Lung (tissue), 11 donors: ENCODE measurements at regions not wholly inside any gene's neighbourhood (a gene's known extent, or its start where the extent isn't known, plus 50 kb on each side); places are given as distances from the start of the nearest gene placed in this dataset.

Source experiments
- ATAC-seq: fragments of 200-7000 bp; cut with Tn5 transposase; one replicate; pipeline ENCODE4 v1.9.1; 2020; ENCODE audit warnings: moderate number of reproducible peaks; ENCODE audit not compliant: insufficient read depth, low FRiP score
- DNase-seq, 3 donors: peaks; one replicate each; pipeline ENCODE4 v3.0.0-alpha.2; 2013 to 2017
- H3K27ac ChIP-seq, 2 donors: one replicate each; pipeline ENCODE4 v1.5.1; 2013; ENCODE audit warnings: mild to moderate bottlenecking in 2 of 2, moderate library complexity in 2 of 2, control low read depth in 1 of 2, inconsistent platforms in 1 of 2, low read depth in 1 of 2, low read length in 1 of 2
- H3K27me3 ChIP-seq, 3 donors: one replicate each; pipeline ENCODE4 v1.5.1; 2013; ENCODE audit warnings: low read length in 2 of 3; ENCODE audit not compliant: control insufficient read depth in 3 of 3, insufficient read depth in 3 of 3
- H3K36me3 ChIP-seq, 4 donors: one replicate each; pipeline ENCODE4 v1.5.1; 2013; ENCODE audit warnings: low read length in 4 of 4, mild to moderate bottlenecking in 1 of 4, moderate library complexity in 1 of 4; ENCODE audit not compliant: control insufficient read depth in 4 of 4, insufficient read depth in 4 of 4
- H3K4me1 ChIP-seq, 5 donors: one replicate each; pipeline ENCODE4 v1.5.1; 2013; ENCODE audit warnings: low read length in 5 of 5, mild to moderate bottlenecking in 2 of 5, moderate library complexity in 1 of 5; ENCODE audit not compliant: control insufficient read depth in 5 of 5, insufficient read depth in 5 of 5
- H3K4me3 ChIP-seq: one replicate; pipeline ENCODE4 v1.5.1; 2013; ENCODE audit warnings: mild to moderate bottlenecking, control low read depth, moderate library complexity
- H3K9ac ChIP-seq, 2 donors: one replicate each; pipeline ENCODE4 v1.5.1; 2013; ENCODE audit warnings: low read length in 2 of 2, control low read depth in 1 of 2; ENCODE audit not compliant: insufficient read depth in 1 of 2
- H3K9me3 ChIP-seq, 4 donors: one replicate each; pipeline ENCODE4 v1.5.1; 2013; ENCODE audit warnings: low read length in 3 of 4, mild to moderate bottlenecking in 1 of 4, moderate library complexity in 1 of 4; ENCODE audit not compliant: control insufficient read depth in 4 of 4, insufficient read depth in 3 of 4
- WGBS, 2 donors: extraction: QIAGEN DNeasy Blood & Tissue Kit; methylation state at CpG; one replicate each; pipeline ENCODE4 v1.1.7; 2013; 5-methylcytosine and 5-hydroxymethylcytosine counted together
- TF ChIP-seq, protein P1 (sequence below): IDR thresholded peaks from 2 replicates; pipeline ENCODE4 v1.5.1; 2012; ENCODE audit warnings: mild to moderate bottlenecking; ENCODE audit errors: control extremely low read depth, extremely low read depth
- donor health status: control.
- donor health status: control.
- donor health status: Bipolar disorder and iron deficiency.
- donor health status: healthy.
- donor health status: DM: yes; HTN: yes; CAD: no.

DNA sequence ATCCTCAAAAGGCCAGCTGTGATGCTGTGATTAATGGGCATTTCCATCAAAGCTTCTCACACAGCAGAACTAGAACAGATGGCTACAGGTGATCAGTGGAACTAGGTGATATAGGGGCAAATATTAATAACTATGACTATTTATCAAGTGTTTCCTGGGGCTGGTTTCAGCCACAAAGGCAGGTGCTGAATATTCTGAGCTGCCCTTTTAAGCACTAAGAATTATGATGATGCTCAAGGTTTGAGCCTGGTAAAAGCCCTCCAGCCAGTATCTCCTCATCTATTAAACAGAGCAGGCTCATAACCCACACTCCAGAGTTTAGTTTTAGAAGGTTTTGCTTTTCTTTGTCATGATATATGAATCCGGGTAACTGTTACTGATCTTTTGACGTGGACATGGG is 129.5 kb upstream of the ACP3 start:
- H3K9me3 ChIP-seq = no peaks in the 10 kb centered on the region
- H3K36me3 ChIP-seq = no peaks in the 10 kb centered on the region
- H3K27ac ChIP-seq = no peak overlapping the region
- DNase-seq = no peak
- no peak overlapping the region for H3K4me3 ChIP-seq
- peaks cover 0 to 4% (median 2%) of the 10 kb centered on the region in 3 donors for H3K27me3 ChIP-seq
- no peak overlapping the region for H3K9ac ChIP-seq
- H3K4me1 ChIP-seq = no peaks in the 10 kb centered on the region
- 82 to 89% methylated on average over 2 of the region's 2 CpGs for WGBS, 2 donors
- TF ChIP-seq, protein P1, sequence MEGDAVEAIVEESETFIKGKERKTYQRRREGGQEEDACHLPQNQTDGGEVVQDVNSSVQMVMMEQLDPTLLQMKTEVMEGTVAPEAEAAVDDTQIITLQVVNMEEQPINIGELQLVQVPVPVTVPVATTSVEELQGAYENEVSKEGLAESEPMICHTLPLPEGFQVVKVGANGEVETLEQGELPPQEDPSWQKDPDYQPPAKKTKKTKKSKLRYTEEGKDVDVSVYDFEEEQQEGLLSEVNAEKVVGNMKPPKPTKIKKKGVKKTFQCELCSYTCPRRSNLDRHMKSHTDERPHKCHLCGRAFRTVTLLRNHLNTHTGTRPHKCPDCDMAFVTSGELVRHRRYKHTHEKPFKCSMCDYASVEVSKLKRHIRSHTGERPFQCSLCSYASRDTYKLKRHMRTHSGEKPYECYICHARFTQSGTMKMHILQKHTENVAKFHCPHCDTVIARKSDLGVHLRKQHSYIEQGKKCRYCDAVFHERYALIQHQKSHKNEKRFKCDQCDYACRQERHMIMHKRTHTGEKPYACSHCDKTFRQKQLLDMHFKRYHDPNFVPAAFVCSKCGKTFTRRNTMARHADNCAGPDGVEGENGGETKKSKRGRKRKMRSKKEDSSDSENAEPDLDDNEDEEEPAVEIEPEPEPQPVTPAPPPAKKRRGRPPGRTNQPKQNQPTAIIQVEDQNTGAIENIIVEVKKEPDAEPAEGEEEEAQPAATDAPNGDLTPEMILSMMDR = no peak
- ATAC-seq = no peak

GRCh38 chr3:132189601-132190000 is 127.6 kb upstream of the ACP3 start:
- Histone ChIP-seq H3K9me3 (no peaks in the 10 kb centered on the region), H3K27ac (no peak overlapping the region), H3K36me3 (no peaks in the 10 kb centered on the region), H3K4me3 (no peak overlapping the region), H3K27me3 (peaks cover 0 to 5% (median 2%) of the 10 kb centered on the region in 3 donors), H3K4me1 (no peaks in the 10 kb centered on the region), H3K9ac (no peak overlapping the region)
- TF ChIP-seq, protein P1 = no peak
- ATAC-seq (no peak), DNase-seq (no peak)
- WGBS, 2 donors = 32 to 37% methylated on average over 3 of the region's 3 CpGs

DNA sequence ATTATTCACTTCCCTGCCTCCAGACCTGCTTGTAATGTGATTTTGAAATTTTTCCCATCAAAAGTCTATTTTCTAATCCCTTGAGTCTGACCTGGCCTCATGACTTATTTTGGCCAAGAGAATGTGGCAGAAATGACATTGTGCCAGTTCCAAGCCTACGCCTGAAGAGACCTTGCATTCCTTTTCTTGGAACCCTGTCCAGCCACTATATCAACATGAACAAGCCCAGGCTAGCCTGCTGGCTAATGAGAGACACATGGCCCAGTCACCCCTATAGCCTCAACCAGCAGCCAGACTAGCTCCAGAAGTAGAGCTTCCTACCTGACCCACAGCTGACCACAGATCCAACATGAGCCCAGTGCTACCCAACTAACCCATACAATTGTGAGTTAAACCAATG is 121.1 kb upstream of the ACP3 start:
- WGBS, 2 donors = 86 to 92% methylated on average over 1 of the region's 1 CpG
- peaks cover 0 to 2% (median 0%) of the 10 kb centered on the region in 3 donors for H3K27me3 ChIP-seq
- no peak for ATAC-seq
- no peak overlapping the region for H3K27ac ChIP-seq
- no peaks in the 10 kb centered on the region for H3K9me3 ChIP-seq
- no peak overlapping the region for H3K4me3 ChIP-seq
- no peak for DNase-seq
- TF ChIP-seq, protein P1 = no peak
- no peak overlapping the region for H3K9ac ChIP-seq
- no peaks in the 10 kb centered on the region for H3K36me3 ChIP-seq
- H3K4me1 ChIP-seq = no peaks in the 10 kb centered on the region

DNA sequence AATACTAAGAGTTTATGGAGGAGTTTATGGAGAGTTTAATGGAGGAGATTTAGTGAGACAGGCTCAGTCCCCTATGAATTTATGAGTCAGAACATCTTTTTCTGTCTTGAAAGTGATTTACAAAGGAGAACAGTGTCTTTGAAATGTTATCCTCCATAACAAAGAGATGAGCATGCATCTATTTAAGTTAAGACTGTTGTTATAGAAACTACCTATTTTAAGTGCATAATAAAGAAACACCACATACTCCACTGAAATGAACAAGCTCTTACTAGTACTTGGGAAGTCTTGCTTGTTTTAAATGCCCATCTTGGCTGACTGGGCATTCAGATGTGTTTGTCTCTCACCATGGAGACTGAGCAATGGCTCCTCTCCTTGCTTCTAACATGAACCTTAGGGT is 118.7 kb upstream of the ACP3 start:
- Histone ChIP-seq H3K9ac (no peak overlapping the region), H3K4me3 (no peak overlapping the region), H3K4me1 (no peaks in the 10 kb centered on the region), H3K9me3 (no peaks in the 10 kb centered on the region), H3K27ac (no peak overlapping the region), H3K36me3 (no peaks in the 10 kb centered on the region), H3K27me3 (peaks cover 0 to 2% (median 0%) of the 10 kb centered on the region in 3 donors)
- ATAC-seq (no peak), DNase-seq (no peak)
- TF ChIP-seq, protein P1 = no peak
